Ishikawa (cell line): ENCODE measurements at regions not wholly inside any gene's neighbourhood (a gene's known extent, or its start where the extent isn't known, plus 50 kb on each side); places are given as distances from the start of the nearest gene placed in this dataset.

ENCODE experiments used
- CEBPB ChIP-seq: IDR thresholded peaks from 2 replicates; pipeline ENCODE4 v1.6.1; 2012
- CREB1 ChIP-seq: IDR thresholded peaks from 2 replicates; pipeline ENCODE4 v1.6.1; 2012; ENCODE audit warnings: low read depth
- EGR1 ChIP-seq: IDR thresholded peaks from 2 replicates; pipeline ENCODE4 v1.6.1; 2012
- EP300 ChIP-seq: IDR thresholded peaks from 2 replicates; pipeline ENCODE4 v1.6.1; 2012; ENCODE audit warnings: borderline replicate concordance
- FOXM1 ChIP-seq: IDR thresholded peaks from 2 replicates; pipeline ENCODE4 v1.6.1; 2012; ENCODE audit warnings: low read depth, borderline replicate concordance
- MAX ChIP-seq: IDR thresholded peaks from 2 replicates; pipeline ENCODE4 v1.6.1; 2012
- NFIC ChIP-seq: IDR thresholded peaks from 2 replicates; pipeline ENCODE4 v1.6.1; 2012
- RAD21 ChIP-seq: IDR thresholded peaks from 2 replicates; pipeline ENCODE4 v1.6.1; 2012; ENCODE audit warnings: low read depth
- REST ChIP-seq: IDR thresholded peaks from 2 replicates; pipeline ENCODE4 v1.6.1; 2012; ENCODE audit warnings: low read depth, mild to moderate bottlenecking
- TAF1 ChIP-seq: IDR thresholded peaks from 2 replicates; pipeline ENCODE4 v1.6.1; 2012; ENCODE audit warnings: low read depth, mild to moderate bottlenecking
- TCF12 ChIP-seq: IDR thresholded peaks from 2 replicates; pipeline ENCODE4 v1.6.1; 2012; ENCODE audit warnings: low read depth
- TEAD4 ChIP-seq: IDR thresholded peaks from 2 replicates; pipeline ENCODE4 v1.6.1; 2012
- YY1 ChIP-seq: IDR thresholded peaks from 2 replicates; pipeline ENCODE4 v1.6.1; 2012; ENCODE audit warnings: low read depth
- ZBTB7A ChIP-seq: IDR thresholded peaks from 2 replicates; pipeline ENCODE4 v1.6.1; 2012; ENCODE audit warnings: low read depth
- TF ChIP-seq, protein P1 (sequence below): IDR thresholded peaks from 2 replicates; pipeline ENCODE4 v1.6.1; 2012

- no peak for TF ChIP-seq YY1
- no peak for TF ChIP-seq REST
- no peak for TF ChIP-seq CEBPB
- TF ChIP-seq RAD21, result no peak
- TF ChIP-seq FOXM1, result no peak
- TF ChIP-seq NFIC, result no peak
- TF ChIP-seq CREB1, result no peak
- TF ChIP-seq TCF12, result no peak
- TF ChIP-seq TEAD4, result no peak
- TF ChIP-seq MAX, result no peak
- TF ChIP-seq TAF1, result no peak
- TF ChIP-seq, protein P1, sequence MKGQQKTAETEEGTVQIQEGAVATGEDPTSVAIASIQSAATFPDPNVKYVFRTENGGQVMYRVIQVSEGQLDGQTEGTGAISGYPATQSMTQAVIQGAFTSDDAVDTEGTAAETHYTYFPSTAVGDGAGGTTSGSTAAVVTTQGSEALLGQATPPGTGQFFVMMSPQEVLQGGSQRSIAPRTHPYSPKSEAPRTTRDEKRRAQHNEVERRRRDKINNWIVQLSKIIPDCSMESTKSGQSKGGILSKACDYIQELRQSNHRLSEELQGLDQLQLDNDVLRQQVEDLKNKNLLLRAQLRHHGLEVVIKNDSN, result no peak
- TF ChIP-seq EP300, result no peak
These were observed 368.2 kb upstream of the FANCL start for GRCh38 chr2:58609326-58609725.

DNA sequence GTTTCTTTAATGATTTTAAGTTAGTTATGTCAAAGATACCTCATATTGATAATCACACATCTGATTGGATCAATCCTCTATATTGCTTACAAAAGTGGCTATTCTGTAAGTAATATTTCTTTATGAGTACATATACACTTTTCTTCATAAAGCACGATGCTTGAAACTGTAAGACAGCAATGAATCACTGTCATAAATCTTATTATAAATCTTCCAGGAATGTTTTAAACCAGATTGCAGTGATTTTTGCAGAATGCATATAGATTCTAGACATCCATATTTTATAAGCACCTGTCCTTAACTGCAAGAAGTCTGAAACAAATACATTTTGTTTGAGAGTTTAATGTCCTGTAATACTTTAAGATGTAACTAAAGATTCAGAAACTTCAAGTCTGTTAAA lies 367.0 kb upstream of the FANCL start:
- TF ChIP-seq CREB1 (no peak), NFIC (no peak), REST (no peak), EGR1 (no peak), TAF1 (no peak), MAX (no peak), TCF12 (no peak), EP300 (no peak), ZBTB7A (no peak), RAD21 (no peak), FOXM1 (no peak), TEAD4 (no peak), YY1 (no peak), CEBPB (no peak)
- TF ChIP-seq, protein P1, result no peak

DNA sequence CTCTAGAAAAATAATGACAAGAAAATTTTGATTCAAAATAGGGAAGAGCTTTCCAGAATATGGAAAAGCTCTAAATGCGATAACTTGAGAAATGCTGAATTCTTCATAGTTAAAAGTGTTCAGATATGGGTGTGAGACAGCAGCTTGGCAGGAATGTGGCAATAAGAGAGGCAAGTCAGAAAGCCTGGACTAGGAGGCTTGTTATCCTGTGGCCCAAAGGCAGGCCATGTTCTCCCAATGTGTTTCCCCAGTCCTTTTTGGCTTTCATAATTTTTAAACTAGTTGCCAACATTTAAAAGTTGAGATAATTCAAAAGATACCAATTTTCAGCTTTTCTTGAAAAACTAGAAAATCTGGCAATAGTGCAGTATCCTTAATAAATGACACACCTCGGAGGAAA lies 366.3 kb upstream of the FANCL start:
- no peak for TF ChIP-seq MAX
- TF ChIP-seq YY1, result no peak
- no peak for TF ChIP-seq CREB1
- TF ChIP-seq CEBPB, result no peak
- TF ChIP-seq ZBTB7A, result no peak
- TF ChIP-seq REST, result no peak
- no peak for TF ChIP-seq EP300
- TF ChIP-seq TAF1, result no peak
- no peak for TF ChIP-seq EGR1
- no peak for TF ChIP-seq RAD21
- no peak for TF ChIP-seq NFIC
- TF ChIP-seq, protein P1, result no peak
- TF ChIP-seq TEAD4, result no peak
- TF ChIP-seq FOXM1, result no peak
- TF ChIP-seq TCF12, result no peak

GRCh38 chr2:58606799-58607198 lies 365.7 kb upstream of the FANCL start:
- TF ChIP-seq TAF1 (no peak), TEAD4 (no peak), EP300 (no peak), FOXM1 (no peak), ZBTB7A (no peak), TCF12 (no peak), RAD21 (no peak)
